ENCODE measurements at regions not wholly inside any gene's neighbourhood (a gene's known extent, or its start where the extent isn't known, plus 50 kb on each side); places are given as distances from the start of the nearest gene placed in this dataset.

GRCh38 chr7:131074585-131074984, 253.1 kb upstream of the MKLN1 start (continued):
- TF ChIP-seq ZNF76 (tag by site-specific recombination; IDR thresholded peaks at IDR 0.05; ENCODE audit: borderline replicate concordance, low read depth) (no peak), KLF10 (tag by site-specific recombination; IDR thresholded peaks at IDR 0.05) (no peak), ZBTB11 (tag by site-specific recombination; conservative IDR thresholded peaks at IDR 0.05; ENCODE audit: low read depth) (no peak), PRDM1 (tag by site-specific recombination; IDR thresholded peaks at IDR 0.05) (no peak)

- POLR2A ChIA-PET, result no interaction called here
- no peak overlapping the region for H3K4me3 ChIP-seq (ENCODE audit: low read depth, low read length)
- H3K9me3 ChIP-seq (ENCODE audit: control insufficient read depth, insufficient read depth, low read depth, low read length), result no peaks in the 10 kb centered on the region
- H3K27ac ChIP-seq (ENCODE audit: extremely low read depth, low read depth, low read length), result no peak overlapping the region
- no peak for TF ChIP-seq ZNF341 (tag by site-specific recombination; IDR thresholded peaks at IDR 0.05; ENCODE audit: low read depth)
- TF ChIP-seq ZXDB (tag by site-specific recombination; IDR thresholded peaks at IDR 0.05), result no peak
- no peak for TF ChIP-seq ZNF626 (tag by site-specific recombination; IDR thresholded peaks at IDR 0.05)
- no peak for TF ChIP-seq ZNF521 (tag by site-specific recombination; IDR thresholded peaks at IDR 0.05)
- no peak for TF ChIP-seq ZNF670 (tag by site-specific recombination; IDR thresholded peaks at IDR 0.05; ENCODE audit: low read depth)
- no peak for TF ChIP-seq SP2 (tag by site-specific recombination; IDR thresholded peaks at IDR 0.05)
- no peak for TF ChIP-seq REPIN1 (tag by site-specific recombination; IDR thresholded peaks at IDR 0.05; ENCODE audit: low read depth)
- no peak for TF ChIP-seq ZNF707 (tag by site-specific recombination; IDR thresholded peaks at IDR 0.05)
- TF ChIP-seq TCF7L2 (IDR thresholded peaks at IDR 0.05; ENCODE audit: borderline replicate concordance, low read depth, low read length), result no peak
- TF ChIP-seq ZNF777 (tag by site-specific recombination; IDR thresholded peaks at IDR 0.05; ENCODE audit: borderline replicate concordance), result no peak
- no peak for TF ChIP-seq ZBTB1 (tag by site-specific recombination; IDR thresholded peaks at IDR 0.05)
- TF ChIP-seq ZBTB7A (tag by site-specific recombination; IDR thresholded peaks at IDR 0.05; ENCODE audit: low read depth), result no peak
- no peak for TF ChIP-seq ZNF560 (tag by site-specific recombination; IDR thresholded peaks at IDR 0.05; ENCODE audit: borderline replicate concordance)
- no peak for TF ChIP-seq ZNF140 (tag by site-specific recombination; IDR thresholded peaks at IDR 0.05)
- no peak for TF ChIP-seq ZNF791 (tag by site-specific recombination; IDR thresholded peaks at IDR 0.05)
- no peak for TF ChIP-seq ZNF2 (tag by site-specific recombination; IDR thresholded peaks at IDR 0.05)
- H3K36me3 ChIP-seq (ENCODE audit: control insufficient read depth in 2 of 2, insufficient read depth in 1 of 2, low read length in 2 of 2), result no peaks in the 10 kb centered on the region
- H3K4me1 ChIP-seq (ENCODE audit: control insufficient read depth, insufficient read depth, low read length), result peaks cover 3% of the 10 kb centered on the region; the same call in 1 of the 2 replicates
- CTCF ChIA-PET, result no interaction called here
These were observed 252.3 kb upstream of the MKLN1 start for GRCh38 chr7:131075406-131075805.

GRCh38 chr7:131076032-131076431, 251.6 kb upstream of the MKLN1 start:
- POLR2A ChIA-PET, result no interaction called here
- H3K4me1 ChIP-seq (ENCODE audit: control insufficient read depth, insufficient read depth, low read length), result peaks cover 3% of the 10 kb centered on the region; the same call in 1 of the 2 replicates
- no peak overlapping the region for H3K27ac ChIP-seq (ENCODE audit: extremely low read depth, low read depth, low read length)
- H3K36me3 ChIP-seq (ENCODE audit: control insufficient read depth in 2 of 2, insufficient read depth in 1 of 2, low read length in 2 of 2), result no peaks in the 10 kb centered on the region
- CTCF ChIA-PET, result no interaction called here
- no peak overlapping the region for H3K4me3 ChIP-seq (ENCODE audit: low read depth, low read length)
- H3K9me3 ChIP-seq (ENCODE audit: control insufficient read depth, insufficient read depth, low read depth, low read length), result no peaks in the 10 kb centered on the region
- TF ChIP-seq KLF17 (tag by site-specific recombination; IDR thresholded peaks at IDR 0.05) (no peak), CTCF (tag by site-specific recombination; IDR thresholded peaks at IDR 0.05) (no peak), BCL11B (tag by site-specific recombination; IDR thresholded peaks at IDR 0.05; ENCODE audit: low read depth) (no peak), AEBP2 (tag by site-specific recombination; IDR thresholded peaks at IDR 0.05; ENCODE audit: borderline replicate concordance) (no peak), ZFP37 (tag by site-specific recombination; IDR thresholded peaks at IDR 0.05) (no peak)

Measured in HEK293 (cell line).